OCI-LY1 (cell line): ENCODE measurements at regions not wholly inside any gene's neighbourhood (a gene's known extent, or its start where the extent isn't known, plus 50 kb on each side); places are given as distances from the start of the nearest gene placed in this dataset.
"Not testable (repeated sequence)": the region's sequence is repeated elsewhere in the genome, so short reads cannot be mapped to it uniquely, and the experiment has no call there.

Experiments
- H2AFZ ChIP-seq: fragments of 200-600 bp; sonication (generic), shearing (Covaris generic); 2 replicates; pipeline ENCODE4 v1.6.0; 2014; ENCODE audit warnings: antibody characterized with exemption, mild to moderate bottlenecking, low read length
- H3F3A ChIP-seq: fragments of 200-600 bp; sonication (generic), shearing (Covaris generic); 2 replicates; pipeline ENCODE4 v1.6.0; 2014; ENCODE audit warnings: mild to moderate bottlenecking, antibody characterized with exemption, low read length, moderate library complexity; ENCODE audit not compliant: insufficient read depth
- H3K27ac ChIP-seq: fragments of 200-600 bp; sonication (generic); 2 replicates; pipeline ENCODE4 v1.5.1; 2014; ENCODE audit warnings: low read length, mixed run types, mild to moderate bottlenecking, low read depth; ENCODE audit not compliant: poor library complexity, severe bottlenecking
- H3K27me3 ChIP-seq: fragments of 200-600 bp; sonication (generic); 2 replicates; pipeline ENCODE4 v1.6.0; 2014; ENCODE audit warnings: antibody characterized with exemption, mild to moderate bottlenecking, low read length, moderate library complexity; ENCODE audit not compliant: insufficient read depth
- H3K36me3 ChIP-seq: fragments of 200-600 bp; sonication (generic); 2 replicates; pipeline ENCODE4 v1.6.1; 2014; ENCODE audit warnings: mild to moderate bottlenecking, antibody characterized with exemption, low read length, moderate library complexity, mixed read lengths; ENCODE audit not compliant: insufficient read depth
- H3K4me1 ChIP-seq: fragments of 200-600 bp; sonication (generic); 2 replicates; pipeline ENCODE4 v1.5.1; 2014; ENCODE audit warnings: mild to moderate bottlenecking, low read length, moderate library complexity; ENCODE audit not compliant: insufficient read depth, severe bottlenecking
- H3K4me2 ChIP-seq: fragments of 200-600 bp; sonication (generic), shearing (Covaris generic); 2 replicates; pipeline ENCODE4 v1.6.1; 2014; ENCODE audit warnings: low read length
- H3K4me3 ChIP-seq: fragments of 200-600 bp; sonication (generic); 2 replicates; pipeline ENCODE4 v1.5.1; 2014; ENCODE audit warnings: low read length, low read depth, mild to moderate bottlenecking, mixed read lengths; ENCODE audit not compliant: poor library complexity, severe bottlenecking
- H3K79me2 ChIP-seq: fragments of 200-600 bp; shearing (Covaris generic); 2 replicates; pipeline ENCODE4 v1.6.1; 2016; ENCODE audit warnings: mixed run types, low read length, mixed read lengths; ENCODE audit not compliant: insufficient read depth
- H3K9ac ChIP-seq: fragments of 200-600 bp; sonication (generic), shearing (Covaris generic); 2 replicates; pipeline ENCODE4 v1.6.1; 2014; ENCODE audit warnings: mild to moderate bottlenecking, low read length, mixed read lengths
- H3K9me2 ChIP-seq: fragments of 200-600 bp; sonication (generic), shearing (Covaris generic); 2 replicates; pipeline ENCODE4 v1.6.1; 2014; ENCODE audit warnings: low read depth, mild to moderate bottlenecking, low read length, mixed read lengths
- H3K9me3 ChIP-seq: fragments of 200-600 bp; shearing (Covaris generic); 2 replicates; pipeline ENCODE4 v1.6.1; 2014; ENCODE audit warnings: low read length, mixed read lengths
- H4K20me1 ChIP-seq: fragments of 200-600 bp; sonication (generic), shearing (Covaris generic); 2 replicates; pipeline ENCODE4 v1.6.0; 2016; ENCODE audit warnings: mild to moderate bottlenecking, low read length; ENCODE audit not compliant: insufficient read depth
- CTCF ChIP-seq: fragments of 200-600 bp; sonication (generic), shearing (Covaris generic); IDR thresholded peaks from 2 replicates; pipeline ENCODE4 v1.5.1; 2017; ENCODE audit warnings: mild to moderate bottlenecking, antibody characterized with exemption, low read length, moderate library complexity, mixed read lengths
- EZH2 ChIP-seq: fragments of 200-600 bp; sonication (generic), shearing (Covaris generic); IDR thresholded peaks from 2 replicates; pipeline ENCODE4 v1.8.0; 2017; ENCODE audit warnings: borderline replicate concordance, mixed run types, mild to moderate bottlenecking, antibody characterized with exemption, low read length, moderate library complexity, mixed read lengths

GRCh38 chr2:153287109-153287801 lies 191.3 kb downstream of the RPRM start:
- Histone ChIP-seq H3K9me2 (no peaks in the 10 kb centered on the region), H2AFZ (no peak overlapping the region), H3K79me2 (no peaks in the 10 kb centered on the region), H3K4me1 (no peaks in the 10 kb centered on the region), H3K27ac (no peak overlapping the region), H3K36me3 (no peaks in the 10 kb centered on the region), H3K9me3 (no peaks in the 10 kb centered on the region), H3F3A (no peaks in the 10 kb centered on the region), H3K27me3 (no peaks in the 10 kb centered on the region), H3K4me2 (no peak overlapping the region), H4K20me1 (no peaks in the 10 kb centered on the region), H3K4me3 (no peak overlapping the region), H3K9ac (no peak overlapping the region)
- TF ChIP-seq EZH2 (no peak), CTCF (no peak)

GRCh38 chr2:153268941-153269461 lies 209.6 kb downstream of the RPRM start:
- Histone ChIP-seq H3K4me3 (no peak overlapping the region), H3K4me1 (no peaks in the 10 kb centered on the region), H2AFZ (no peak overlapping the region), H3K27me3 (no peaks in the 10 kb centered on the region), H3K9me2 (no peaks in the 10 kb centered on the region), H3K4me2 (no peak overlapping the region), H3K36me3 (no peaks in the 10 kb centered on the region), H3K79me2 (no peaks in the 10 kb centered on the region), H4K20me1 (no peaks in the 10 kb centered on the region), H3K9ac (no peak overlapping the region), H3K9me3 (no peaks in the 10 kb centered on the region), H3K27ac (no peak overlapping the region), H3F3A (no peaks in the 10 kb centered on the region)
- no peak for TF ChIP-seq EZH2
- no peak for TF ChIP-seq CTCF

- not testable (repeated sequence) for H3K36me3 ChIP-seq, H4K20me1 ChIP-seq, H3K9me2 ChIP-seq, H3K27me3 ChIP-seq, H3K9me3 ChIP-seq, H3K27ac ChIP-seq, H3K4me3 ChIP-seq, H3K9ac ChIP-seq, H3K4me2 ChIP-seq, H3F3A ChIP-seq, H2AFZ ChIP-seq, H3K79me2 ChIP-seq, H3K4me1 ChIP-seq
These were observed 221.7 kb downstream of the RPRM start for GRCh38 chr2:153256876-153257275.

GRCh38 chr2:153246636-153247035 lies 231.9 kb downstream of the RPRM start:
- H3K79me2 ChIP-seq, H4K20me1 ChIP-seq, H3F3A ChIP-seq, H3K4me1 ChIP-seq, H3K27ac ChIP-seq, H3K4me2 ChIP-seq, H2AFZ ChIP-seq, H3K9me2 ChIP-seq, H3K4me3 ChIP-seq, H3K9ac ChIP-seq, H3K9me3 ChIP-seq, H3K36me3 ChIP-seq, H3K27me3 ChIP-seq: not testable (repeated sequence)
